ENCODE measurements at regions not wholly inside any gene's neighbourhood (a gene's known extent, or its start where the extent isn't known, plus 50 kb on each side); places are given as distances from the start of the nearest gene placed in this dataset.

DNA sequence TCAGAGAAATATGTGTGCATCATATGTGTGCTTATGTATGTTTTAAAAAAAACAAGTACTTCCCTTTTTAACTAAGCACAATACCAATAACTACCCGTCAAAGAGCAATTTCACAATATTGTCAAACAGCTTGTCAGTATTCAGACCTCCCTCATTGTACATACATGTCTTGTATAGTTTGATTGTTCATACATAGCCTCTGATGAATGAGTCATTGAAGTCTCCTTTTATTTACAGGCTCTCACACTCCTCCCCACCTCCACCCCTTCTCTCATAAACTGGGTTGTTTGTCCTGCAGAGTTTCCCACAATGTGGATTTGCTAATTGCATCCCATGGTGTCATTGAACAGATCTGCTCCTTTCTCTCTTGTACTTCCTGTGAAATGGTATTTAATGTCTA lies 132.8 kb upstream of the L3MBTL4 start:
- Histone ChIP-seq H3K27me3 (ENCODE audit: control insufficient read depth, low read length) (no peaks in the 10 kb centered on the region), H3K4me1 (ENCODE audit: control insufficient read depth, low read length) (no peaks in the 10 kb centered on the region), H3K9me2 (replicated peaks; ENCODE audit: control insufficient read depth, low read length) (no peaks in the 10 kb centered on the region), H3K4me2 (ENCODE audit: low read length) (no peak overlapping the region), H3F3A (ENCODE audit: control insufficient read depth, insufficient read depth) (no peaks in the 10 kb centered on the region), H4K20me1 (ENCODE audit: control insufficient read depth, insufficient read depth, low read depth, low read length) (no peaks in the 10 kb centered on the region), H3K36me3 (ENCODE audit: control insufficient read depth, low read length) (no peaks in the 10 kb centered on the region), H3K9me3 (ENCODE audit: control insufficient read depth, insufficient read depth, low read length) (no peaks in the 10 kb centered on the region), H3K27ac (ENCODE audit: low read depth, low read length) (no peak overlapping the region), H3K79me2 (ENCODE audit: control insufficient read depth, low read length) (no peaks in the 10 kb centered on the region), H3K4me3 (ENCODE audit: low read length) (no peak overlapping the region)
- TF ChIP-seq CTCF (IDR thresholded peaks at IDR 0.05; ENCODE audit: low read depth, low read length, poor library complexity, severe bottlenecking) = no peak
- no peak for TF ChIP-seq EZH2phosphoT487 (IDR thresholded peaks at IDR 0.05; ENCODE audit: borderline replicate concordance, low read length)

- Histone ChIP-seq H3K36me3 (ENCODE audit: control insufficient read depth, low read length) (no peaks in the 10 kb centered on the region), H4K20me1 (ENCODE audit: control insufficient read depth, insufficient read depth, low read depth, low read length) (no peaks in the 10 kb centered on the region), H3K4me3 (ENCODE audit: low read length) (no peak overlapping the region), H3K27ac (ENCODE audit: low read depth, low read length) (no peak overlapping the region), H3K9me3 (ENCODE audit: control insufficient read depth, insufficient read depth, low read length) (no peaks in the 10 kb centered on the region), H3K9me2 (replicated peaks; ENCODE audit: control insufficient read depth, low read length) (no peaks in the 10 kb centered on the region), H3F3A (ENCODE audit: control insufficient read depth, insufficient read depth) (no peaks in the 10 kb centered on the region), H3K79me2 (ENCODE audit: control insufficient read depth, low read length) (no peaks in the 10 kb centered on the region), H3K4me1 (ENCODE audit: control insufficient read depth, low read length) (no peaks in the 10 kb centered on the region), H3K27me3 (ENCODE audit: control insufficient read depth, low read length) (no peaks in the 10 kb centered on the region), H3K4me2 (ENCODE audit: low read length) (no peak overlapping the region)
- no peak for TF ChIP-seq EZH2phosphoT487 (IDR thresholded peaks at IDR 0.05; ENCODE audit: borderline replicate concordance, low read length)
- no peak for TF ChIP-seq CTCF (IDR thresholded peaks at IDR 0.05; ENCODE audit: low read depth, low read length, poor library complexity, severe bottlenecking)
Observed at GRCh38 chr18:6553234-6553900, 138.7 kb upstream of the L3MBTL4 start.

GRCh38 chr18:6557057-6557769 lies 142.5 kb upstream of the L3MBTL4 start:
- H3K4me1 ChIP-seq (ENCODE audit: control insufficient read depth, low read length) = no peaks in the 10 kb centered on the region
- H3K4me3 ChIP-seq (ENCODE audit: low read length) = no peak overlapping the region
- TF ChIP-seq EZH2phosphoT487 (IDR thresholded peaks at IDR 0.05; ENCODE audit: borderline replicate concordance, low read length) (no peak), CTCF (IDR thresholded peaks at IDR 0.05; ENCODE audit: low read depth, low read length, poor library complexity, severe bottlenecking) (no peak)
- no peaks in the 10 kb centered on the region for H3K79me2 ChIP-seq (ENCODE audit: control insufficient read depth, low read length)
- no peaks in the 10 kb centered on the region for H3K36me3 ChIP-seq (ENCODE audit: control insufficient read depth, low read length)
- H3K4me2 ChIP-seq (ENCODE audit: low read length) = no peak overlapping the region
- no peaks in the 10 kb centered on the region for H3F3A ChIP-seq (ENCODE audit: control insufficient read depth, insufficient read depth)
- no peaks in the 10 kb centered on the region for H3K9me3 ChIP-seq (ENCODE audit: control insufficient read depth, insufficient read depth, low read length)
- no peaks in the 10 kb centered on the region for H4K20me1 ChIP-seq (ENCODE audit: control insufficient read depth, insufficient read depth, low read depth, low read length)
- H3K27me3 ChIP-seq (ENCODE audit: control insufficient read depth, low read length) = no peaks in the 10 kb centered on the region
- no peak overlapping the region for H3K27ac ChIP-seq (ENCODE audit: low read depth, low read length)
- H3K9me2 ChIP-seq (replicated peaks; ENCODE audit: control insufficient read depth, low read length) = no peaks in the 10 kb centered on the region

Data from DOHH2 (cell line).